HG02938 (cell line): ENCODE measurements at regions not wholly inside any gene's neighbourhood (a gene's known extent, or its start where the extent isn't known, plus 50 kb on each side); places are given as distances from the start of the nearest gene placed in this dataset.

Experiments
- ATAC-seq: cut with Tn5 transposase; IDR thresholded peaks from one replicate; pipeline ENCODE4 v1.9.1; 2021; ENCODE audit warnings: mild to moderate bottlenecking, moderate library complexity; ENCODE audit not compliant: unreplicated experiment

DNA sequence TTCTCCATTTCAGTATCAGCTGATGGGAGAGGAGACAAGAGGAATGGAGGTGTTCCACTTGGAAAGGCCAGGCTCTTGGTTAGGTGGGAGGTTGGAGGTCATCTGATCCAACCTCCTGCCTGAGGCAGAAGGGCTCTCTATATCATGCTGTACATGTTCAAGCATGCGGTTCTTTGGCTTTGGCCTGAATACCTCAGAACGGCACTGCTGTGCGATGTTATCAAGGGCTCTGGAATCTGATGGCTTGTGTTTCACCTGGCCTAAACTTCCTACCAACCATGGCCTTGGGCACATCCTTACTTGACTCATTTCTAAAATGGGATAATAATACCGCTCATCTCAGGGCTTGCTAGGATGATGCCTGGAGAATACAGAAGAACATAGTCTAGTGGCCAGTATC, 90.1 kb upstream of the FAM169A start:
- no peak for ATAC-seq

DNA sequence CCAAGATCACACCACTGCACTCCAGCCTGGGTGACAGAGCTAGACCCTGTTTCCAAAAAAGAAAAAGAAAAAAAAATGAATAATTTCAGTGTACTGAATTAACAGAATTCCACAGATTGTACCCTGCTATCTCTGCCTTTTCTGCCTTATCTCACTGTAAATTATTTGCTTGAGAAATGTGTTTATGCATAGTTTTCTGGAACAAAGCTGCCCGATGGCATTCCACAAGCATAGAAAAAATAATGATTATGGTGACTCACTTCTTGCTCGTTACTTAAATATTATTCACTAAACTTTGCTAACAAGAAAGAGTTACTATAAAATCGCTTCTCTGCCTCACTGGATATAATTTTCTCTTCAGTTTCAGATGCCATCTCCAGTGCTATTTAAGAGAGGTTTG, 88.7 kb upstream of the FAM169A start:
- ATAC-seq, result no peak

DNA sequence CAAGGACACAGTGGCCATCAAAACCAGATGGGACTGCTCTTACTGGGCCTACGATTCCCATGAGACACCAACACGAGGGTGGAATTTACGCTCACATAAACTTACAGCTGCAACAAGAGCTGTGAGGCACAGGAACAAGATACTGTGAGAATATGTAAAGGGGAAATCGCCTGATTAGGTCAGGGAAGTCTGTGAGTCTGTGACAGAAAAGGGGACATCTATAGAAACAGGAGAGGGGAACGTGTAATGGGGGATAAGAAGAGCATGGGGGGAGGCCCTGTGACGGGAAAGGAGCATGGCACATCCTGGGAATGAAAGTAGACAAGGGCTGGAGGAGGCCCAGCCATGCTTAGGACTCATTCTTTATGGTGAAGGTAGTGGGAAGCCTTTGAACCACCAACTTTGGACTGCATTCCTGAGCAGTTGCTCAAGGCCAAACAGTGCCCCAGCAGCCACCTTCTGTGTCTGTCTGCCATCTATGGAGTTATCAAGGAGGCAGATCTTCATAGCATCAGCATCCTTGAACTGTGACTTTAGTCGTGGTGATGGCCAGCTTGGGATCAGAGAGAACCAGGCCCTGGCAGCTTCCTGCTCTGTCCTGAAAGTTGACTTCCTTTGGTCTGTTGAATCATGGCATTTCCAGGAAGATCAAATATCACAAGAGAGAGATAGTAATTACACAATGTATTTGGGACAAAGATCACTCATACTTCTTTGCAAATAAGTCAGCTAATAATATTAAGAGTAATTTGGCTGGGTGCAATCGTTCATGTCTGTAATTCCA, 87.9 kb upstream of the FAM169A start:
- peak; percentile 56 for ATAC-seq

DNA sequence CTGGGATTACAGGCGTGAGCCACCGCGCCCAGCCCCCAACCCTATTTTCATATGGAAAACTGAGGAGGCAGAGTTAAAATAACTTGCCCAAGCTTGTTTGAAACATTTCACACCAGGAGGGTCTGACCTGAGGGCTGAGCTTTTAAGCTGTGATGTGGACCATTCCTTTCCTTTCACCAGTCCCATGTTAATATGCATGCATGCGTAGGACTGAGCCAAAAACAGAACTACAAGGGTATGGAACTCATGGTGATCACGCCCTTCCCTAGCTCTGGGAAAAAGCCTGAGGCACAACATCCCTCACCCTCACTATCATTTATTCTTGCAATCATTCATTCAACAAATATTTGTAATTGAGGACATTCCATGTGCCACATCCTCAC, 87.4 kb upstream of the FAM169A start:
- ATAC-seq, result no peak

DNA sequence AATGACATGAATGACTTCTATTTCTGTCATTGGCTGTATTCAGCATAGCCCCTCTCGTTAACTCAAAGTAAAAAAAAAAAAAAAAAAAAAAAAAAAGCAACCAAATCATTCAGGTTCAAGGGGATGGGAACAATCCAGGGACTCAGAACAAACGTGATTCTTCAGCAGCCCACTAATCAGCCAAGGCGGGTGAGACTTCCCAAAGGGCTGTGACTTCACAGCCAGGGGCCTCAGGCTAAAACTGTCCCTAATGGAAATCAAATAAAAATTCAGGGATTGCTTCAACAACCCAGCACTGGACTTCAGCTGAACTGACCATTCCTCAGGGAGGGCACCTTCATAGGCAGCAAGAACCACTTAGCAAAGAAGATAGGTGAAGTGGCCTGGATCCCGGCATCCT, 86.2 kb upstream of the FAM169A start:
- no peak for ATAC-seq

DNA sequence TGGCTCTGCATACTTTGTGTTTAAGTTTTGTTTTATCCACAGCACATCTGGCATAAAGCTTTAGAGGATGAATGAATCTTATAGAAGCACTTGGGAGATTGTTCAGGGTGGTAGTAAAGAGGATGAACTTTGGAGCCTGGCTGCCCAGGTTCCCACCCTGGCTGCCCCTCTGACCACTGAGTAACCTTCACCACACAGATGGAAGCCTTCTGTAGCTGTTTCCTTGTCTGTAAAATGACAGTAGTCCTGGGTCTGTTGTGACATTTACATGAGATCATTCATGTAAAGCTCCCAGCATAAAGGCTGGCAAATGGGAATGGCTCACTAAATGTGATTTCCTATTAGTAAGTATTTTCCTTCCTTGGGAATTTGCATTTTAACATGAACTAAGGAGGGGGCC, 85.7 kb upstream of the FAM169A start:
- no peak for ATAC-seq

DNA sequence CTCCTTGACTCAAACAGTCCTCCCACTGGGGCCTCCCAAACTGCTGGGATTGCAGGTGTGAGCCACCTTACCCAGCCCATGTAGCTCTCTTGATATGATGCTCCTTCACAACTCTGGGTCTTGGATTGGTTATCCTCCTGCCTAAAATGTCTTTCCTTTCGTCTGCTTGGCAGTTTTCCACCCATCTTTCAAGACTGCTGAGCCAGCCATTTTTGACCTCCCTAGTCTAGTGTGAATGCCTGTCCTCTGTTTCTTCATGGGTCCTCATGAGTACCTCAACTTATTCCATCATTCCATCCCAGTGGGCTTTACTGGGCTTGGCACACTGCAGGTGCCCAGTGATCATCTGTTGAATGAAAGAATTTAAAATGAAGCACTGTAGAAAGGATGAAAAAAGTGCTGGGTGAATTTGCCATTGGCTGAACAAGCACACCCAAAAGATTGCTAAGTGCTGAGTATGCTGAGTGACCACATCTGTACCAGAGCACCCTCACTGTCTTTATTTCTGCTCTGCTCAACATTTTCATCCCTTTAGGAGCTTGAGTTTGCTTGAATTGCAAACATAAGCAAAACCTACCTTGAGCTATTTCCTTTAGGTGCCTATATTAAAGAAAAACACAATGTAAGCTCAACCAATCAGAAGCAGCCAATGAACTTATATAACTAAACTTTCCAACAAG, 84.8 kb upstream of the FAM169A start:
- no peak for ATAC-seq

DNA sequence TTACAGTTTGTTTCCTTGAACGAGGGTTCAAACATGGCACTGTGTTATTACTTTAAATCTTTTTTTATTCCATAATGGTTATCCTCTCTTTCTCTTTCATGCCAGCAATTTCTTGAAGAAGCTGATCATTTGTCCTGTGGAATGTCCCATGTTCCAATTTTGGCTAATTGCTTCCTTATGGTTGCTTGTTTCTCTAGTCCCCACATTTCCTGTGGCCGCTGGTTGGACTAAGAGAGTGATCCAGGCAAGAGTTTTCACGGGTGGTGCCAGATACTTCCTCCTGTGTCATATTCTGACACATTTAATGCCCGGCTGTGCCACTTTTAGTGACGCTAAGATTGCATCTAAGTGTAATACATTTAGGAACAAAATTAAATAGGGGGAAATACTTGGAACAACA, 83.8 kb upstream of the FAM169A start:
- ATAC-seq, result no peak

DNA sequence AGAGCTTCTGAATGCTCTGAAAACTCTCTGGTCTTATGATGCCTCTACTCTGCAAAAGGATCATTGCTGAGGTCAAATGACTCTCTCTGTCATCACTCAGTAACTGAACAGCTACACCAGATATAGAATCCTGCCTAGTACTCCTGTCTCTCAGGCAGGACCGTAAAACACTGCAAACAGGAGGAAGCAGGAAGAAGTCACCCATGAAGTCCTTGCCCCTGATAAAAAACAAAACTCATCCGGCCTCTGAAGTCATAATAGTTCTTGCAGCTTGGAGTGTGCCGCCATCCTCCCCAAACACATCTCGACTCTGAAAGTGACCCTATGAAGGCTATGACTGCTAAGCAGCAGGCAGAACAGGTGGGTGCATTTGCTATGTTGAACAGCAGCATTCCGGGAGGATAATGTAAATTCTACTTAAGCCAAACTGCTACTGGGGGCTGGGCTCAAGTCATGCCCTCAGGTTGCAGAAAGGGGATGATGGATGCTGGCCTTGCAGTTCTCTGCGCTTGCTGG, 81.9 kb upstream of the FAM169A start:
- ATAC-seq, result no peak

DNA sequence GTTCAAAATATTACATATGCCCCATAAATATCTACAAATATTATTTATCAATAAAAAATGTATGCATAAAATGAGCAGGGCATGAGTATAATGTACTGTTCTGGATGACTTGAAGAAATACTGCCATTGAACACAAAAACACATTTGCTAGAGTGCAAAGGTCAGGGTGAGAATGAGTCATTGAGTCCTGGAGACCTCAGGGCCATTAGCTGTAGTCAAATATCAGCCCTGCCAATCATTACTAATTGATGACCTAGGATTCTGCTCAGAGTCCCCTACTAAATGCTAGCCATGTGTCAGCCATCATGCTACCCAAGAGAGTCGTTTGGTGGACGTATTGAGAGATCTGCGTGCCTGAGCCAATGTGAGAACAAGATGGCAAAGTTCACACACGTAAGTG, 80.3 kb upstream of the FAM169A start:
- no peak for ATAC-seq

DNA sequence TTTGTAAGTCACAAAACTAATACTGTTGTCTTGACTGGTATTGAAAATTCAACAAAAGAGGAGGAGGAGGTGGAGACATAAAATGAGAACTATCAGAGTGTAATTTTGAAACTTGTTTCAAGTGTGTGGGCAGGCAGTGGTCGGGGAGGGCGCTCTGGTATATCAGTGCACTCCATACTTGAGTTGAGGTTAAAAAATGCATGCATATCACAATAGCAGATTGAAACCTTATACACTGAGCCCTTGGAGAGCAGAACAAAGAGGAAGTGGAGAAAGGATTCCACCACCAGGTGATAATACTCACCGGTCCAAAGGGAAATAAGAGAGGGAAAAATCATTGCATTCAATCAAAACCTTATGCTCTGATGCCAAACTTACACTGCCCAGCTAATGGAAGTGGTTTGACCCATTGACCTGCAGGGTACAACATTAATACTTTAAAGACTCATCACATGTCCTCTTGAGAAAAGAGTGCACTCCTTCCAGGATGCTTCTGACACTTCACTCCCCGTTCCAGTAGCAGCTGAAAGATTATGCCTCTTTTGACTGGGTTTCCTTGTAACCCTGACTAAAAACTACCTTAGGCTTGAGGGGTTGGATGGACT, 79.5 kb upstream of the FAM169A start:
- ATAC-seq, result peak; percentile 74

DNA sequence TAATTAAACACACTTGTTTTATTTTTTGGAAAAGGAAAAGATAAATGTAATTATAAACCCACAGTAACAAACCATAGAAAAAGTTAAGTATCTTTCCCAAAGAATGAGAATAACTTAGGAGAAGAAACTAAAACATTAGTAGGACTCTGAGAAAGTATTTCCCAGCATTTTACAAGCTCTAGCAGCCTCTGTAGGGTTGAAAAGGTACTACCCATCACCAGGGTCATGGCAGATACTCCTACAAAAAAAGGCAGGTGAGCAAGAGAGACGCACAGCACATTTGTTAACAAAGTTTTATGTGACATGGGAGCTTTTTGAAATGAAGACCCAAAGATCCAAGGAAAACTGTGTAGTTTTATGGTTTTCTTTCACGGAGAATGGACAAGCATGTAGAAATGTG, 77.7 kb upstream of the FAM169A start:
- no peak for ATAC-seq

DNA sequence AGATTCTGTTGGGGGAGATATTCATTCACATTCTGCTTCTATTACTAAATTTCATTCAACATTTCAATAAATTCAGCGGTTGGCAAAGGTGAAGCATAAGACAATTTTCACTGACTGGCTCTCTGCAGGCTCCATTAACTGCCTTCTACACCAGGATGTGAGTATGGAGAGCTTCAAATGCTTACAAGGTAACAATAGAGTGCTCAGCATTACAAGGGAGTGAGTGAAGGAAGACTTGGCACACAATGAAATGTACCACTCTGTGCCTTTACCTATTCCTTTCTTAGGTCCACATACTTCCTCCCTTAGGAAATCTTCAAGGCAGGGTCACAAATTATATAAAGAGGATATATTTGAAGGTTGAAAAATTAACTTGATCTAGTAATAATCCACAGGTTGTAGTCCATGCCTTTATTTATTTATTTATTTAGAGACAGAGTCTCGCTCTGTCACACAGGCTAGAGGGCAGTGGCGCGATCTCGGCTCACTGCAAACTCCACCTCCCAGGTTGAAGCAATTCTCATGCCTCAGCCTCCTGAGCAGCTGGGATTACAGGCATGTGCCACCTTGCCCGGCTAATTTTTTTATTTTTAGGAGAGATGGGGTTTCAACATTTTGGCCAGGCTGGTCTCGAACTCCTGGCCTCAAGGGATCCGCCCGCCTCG, 76.6 kb upstream of the FAM169A start:
- ATAC-seq, result no peak

DNA sequence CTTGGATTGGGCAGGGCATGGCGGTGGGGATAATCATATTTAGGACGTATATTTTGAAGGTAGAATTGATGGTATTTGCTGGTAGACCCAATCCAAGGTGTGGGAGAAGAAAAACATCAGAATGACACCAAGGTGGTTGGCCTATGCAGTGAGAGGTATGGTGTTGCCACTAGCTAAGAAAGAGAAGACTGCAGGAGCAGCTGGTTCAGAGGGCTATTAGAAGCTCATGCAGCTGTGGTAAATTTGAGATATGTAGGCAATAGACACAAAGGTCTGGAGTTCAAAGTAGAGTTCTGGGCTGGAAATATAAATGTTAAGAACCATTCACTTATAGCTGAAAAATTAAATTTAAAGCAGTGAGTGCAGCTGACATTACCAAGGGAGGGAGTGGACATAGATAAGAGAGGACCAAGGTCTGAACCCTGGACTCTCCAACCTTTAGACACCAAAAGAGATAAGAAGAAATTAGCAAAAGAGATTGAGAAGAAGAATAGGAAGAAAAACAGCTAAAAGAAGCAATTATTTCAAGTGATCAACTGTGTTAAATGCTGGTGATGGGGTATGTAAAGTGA, 74.7 kb upstream of the FAM169A start:
- ATAC-seq, result no peak

DNA sequence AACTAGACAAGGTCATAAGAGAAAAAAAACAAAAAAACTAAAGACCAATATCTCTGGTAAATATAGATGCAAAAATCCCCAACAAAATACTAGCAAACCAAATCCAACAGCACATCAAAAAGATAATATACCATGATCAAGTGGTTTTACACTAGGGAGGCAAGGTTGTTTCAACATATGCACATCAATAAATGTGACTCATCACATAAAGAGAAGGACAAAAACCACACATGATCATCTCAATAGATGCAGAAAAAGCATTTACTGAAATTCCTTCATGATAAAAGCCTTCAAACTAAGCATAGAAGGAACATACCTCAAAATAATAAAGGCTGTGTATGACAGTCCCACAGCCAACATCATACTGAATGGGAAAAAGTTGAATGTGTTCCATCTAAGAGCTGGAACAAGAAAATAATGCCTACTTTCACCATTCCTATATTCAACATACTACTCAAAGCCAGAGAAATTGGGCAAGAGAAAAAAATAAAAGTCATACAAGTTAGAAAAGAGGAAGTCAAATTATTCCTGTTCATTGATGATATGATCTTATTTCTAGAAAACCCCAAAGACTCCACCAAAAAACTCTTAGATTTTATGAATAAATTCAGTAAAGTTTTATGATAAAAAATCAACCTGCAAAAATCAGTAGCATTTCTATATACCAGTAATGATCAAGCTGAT, 72.2 kb upstream of the FAM169A start:
- ATAC-seq, result no peak

DNA sequence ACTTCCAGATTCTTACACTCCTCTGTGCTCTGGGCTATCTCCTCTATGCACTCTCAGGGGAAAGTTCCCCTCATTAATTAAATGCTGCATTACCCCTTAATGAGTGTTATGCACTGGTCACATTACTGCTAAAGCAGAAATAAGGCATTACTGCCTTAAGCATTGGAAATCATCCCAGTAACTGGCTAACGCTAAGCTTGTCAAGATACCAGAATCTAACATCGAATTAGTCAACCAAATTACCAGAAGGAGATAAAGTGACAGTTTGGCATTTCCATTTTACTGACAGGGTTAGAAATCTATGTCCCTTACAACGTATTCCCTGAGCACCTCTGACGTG, 69.5 kb upstream of the FAM169A start:
- ATAC-seq, result no peak

DNA sequence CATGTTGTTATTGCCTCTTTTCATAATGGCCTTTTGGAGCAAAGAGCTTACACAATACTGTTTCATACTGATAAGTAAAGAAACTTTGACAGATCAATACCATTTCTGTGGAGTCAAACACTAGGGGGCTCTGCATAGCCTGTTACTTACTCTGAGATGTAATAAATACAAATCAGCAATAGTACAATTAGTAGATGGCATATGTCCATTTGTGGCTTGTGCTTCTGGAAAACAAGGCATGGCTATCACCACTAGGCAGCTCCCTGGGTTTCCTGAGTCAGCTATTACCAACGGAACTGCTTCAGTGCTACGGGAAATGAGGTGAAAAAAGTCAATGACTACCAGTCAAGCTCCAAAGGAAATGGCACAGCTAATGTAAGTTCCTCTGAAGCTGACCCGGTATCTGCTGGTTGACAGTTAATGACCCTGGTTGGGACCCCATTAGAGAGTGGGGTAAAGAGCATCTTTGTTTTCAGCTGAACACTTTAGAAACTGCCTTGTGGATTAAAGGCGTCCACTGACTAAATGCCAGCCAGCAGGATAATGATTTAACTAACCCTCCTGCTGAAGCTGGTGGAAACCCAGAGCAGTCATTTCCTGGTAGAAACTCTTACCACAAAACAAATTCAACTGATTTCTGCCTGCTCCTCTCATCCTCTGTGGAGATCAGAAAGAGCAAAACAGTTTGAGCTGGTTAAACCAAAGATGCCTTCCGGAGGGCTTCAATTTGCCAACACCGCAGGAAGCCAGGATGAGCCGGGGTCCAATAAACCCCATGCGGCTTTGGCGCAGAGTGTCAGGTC, 69.0 kb upstream of the FAM169A start:
- ATAC-seq, result no peak

DNA sequence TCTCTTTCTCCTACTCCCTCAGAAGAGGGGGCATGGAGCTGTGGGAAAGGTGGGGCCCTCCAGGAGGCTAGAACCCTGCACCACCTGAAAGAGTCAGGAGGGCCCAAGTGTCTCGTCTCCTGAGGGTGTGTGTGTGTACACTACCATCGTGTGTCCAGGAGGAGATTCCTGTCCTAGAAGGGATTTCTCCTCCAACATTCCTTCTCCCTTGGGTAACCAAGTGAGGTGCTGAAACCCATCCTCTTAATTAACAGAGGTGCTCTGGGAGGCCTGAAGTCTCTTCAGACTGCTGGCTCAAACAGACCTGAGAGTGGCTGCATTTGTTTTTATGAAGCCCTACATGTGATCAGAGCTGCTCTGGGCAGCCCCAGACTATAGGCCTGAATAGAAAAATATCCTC, 61.1 kb upstream of the FAM169A start:
- ATAC-seq, result no peak

DNA sequence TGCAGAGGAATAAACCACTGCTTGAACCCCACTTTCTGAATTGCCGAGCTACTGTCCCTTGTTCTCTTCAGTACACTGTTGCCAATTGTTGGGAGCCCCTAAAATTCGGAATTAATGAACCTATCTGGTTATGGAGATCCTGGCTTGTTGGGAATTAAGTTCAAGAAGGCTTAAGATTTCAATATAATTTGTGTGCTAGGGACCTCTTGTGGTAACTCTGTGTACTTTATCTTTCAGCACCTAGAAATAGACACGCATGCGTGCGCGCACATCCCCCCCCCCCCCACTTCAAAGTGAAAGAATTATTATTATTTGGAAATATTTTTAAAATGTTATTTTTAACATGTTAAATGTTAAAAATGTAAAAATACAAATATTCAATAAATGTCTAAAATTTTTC, 53.3 kb upstream of the FAM169A start:
- no peak for ATAC-seq

DNA sequence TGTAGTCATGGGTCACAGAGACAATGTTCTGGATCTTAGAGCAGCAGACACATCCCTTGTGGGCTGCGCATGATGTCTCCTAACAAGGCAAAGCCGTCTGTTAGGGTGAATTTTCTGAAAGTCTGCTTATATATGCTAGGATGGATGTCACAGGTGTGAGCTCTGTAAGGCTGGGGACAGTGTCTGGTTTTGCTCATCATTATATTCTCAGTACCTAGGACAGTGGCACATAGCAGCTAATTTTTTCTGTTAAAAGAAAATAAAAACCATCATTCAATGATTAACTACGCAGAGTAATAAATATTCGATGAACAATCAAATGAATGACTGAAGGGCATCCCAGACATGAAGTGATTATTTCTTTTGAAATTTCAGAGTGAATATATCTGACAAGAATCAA, 52.9 kb upstream of the FAM169A start:
- no peak for ATAC-seq
